Adrenal gland (tissue), 9 donors: ENCODE measurements at regions not wholly inside any gene's neighbourhood (a gene's known extent, or its start where the extent isn't known, plus 50 kb on each side); places are given as distances from the start of the nearest gene placed in this dataset.

Source experiments
- DNase-seq, 7 donors: peaks; one replicate each; pipeline ENCODE4 v3.0.0-alpha.2; 2019 to 2020
- H3K27ac ChIP-seq, 5 donors: fragments of 200-600 bp; sonication (generic) in 4 of 5; 1 replicate in 3 of 5; 2 replicates in 2 of 5; pipeline versions ENCODE4 v1.5.1 to v1.8.0; 2016 to 2020; ENCODE audit warnings: mild to moderate bottlenecking in 1 of 5
- H3K27me3 ChIP-seq: fragments of 200-600 bp; 2 replicates; pipeline ENCODE4 v1.8.0; 2021
- H3K36me3 ChIP-seq, 2 donors: fragments of 200-600 bp; replicated peaks in 1 of 2; 1 replicate in 1 of 2; 2 replicates in 1 of 2; pipeline versions ENCODE4 v1.5.1 to v1.8.0; 2018 to 2022
- H3K4me1 ChIP-seq, 2 donors: fragments of 200-600 bp; replicated peaks in 1 of 2; 1 replicate in 1 of 2; 2 replicates in 1 of 2; pipeline versions ENCODE4 v1.5.1 to v1.8.0; 2018 to 2021
- H3K4me3 ChIP-seq, 4 donors: fragments of 200-600 bp; sonication (generic) in 3 of 4; one replicate each; pipeline ENCODE4 v1.5.1; 2016 to 2018
- H3K9me3 ChIP-seq, 3 donors: fragments of 200-600 bp; sonication (generic) in 1 of 3; replicated peaks in 1 of 3; 1 replicate in 2 of 3; 2 replicates in 1 of 3; pipeline versions ENCODE4 v1.5.1 to v1.8.0; 2016 to 2021
- CTCF ChIP-seq, 6 experiments: fragments of 450-650 bp in 4 of 6; fragments of 200-600 bp in 2 of 6; sonication (generic) in 1 of 6; IDR thresholded peaks; 1 replicate in 5 of 6; 2 replicates in 1 of 6; pipeline versions ENCODE4 v1.5.1 to v1.8.0; 2016 to 2021; ENCODE audit warnings: antibody characterized with exemption in 6 of 6, mild to moderate bottlenecking in 2 of 6, moderate library complexity in 1 of 6
- POLR2A ChIP-seq, 2 donors: fragments of 450-650 bp; IDR thresholded peaks; one replicate each; pipeline ENCODE4 v1.6.1; 2017; ENCODE audit warnings: antibody characterized with exemption in 2 of 2, mild to moderate bottlenecking in 2 of 2, moderate library complexity in 1 of 2
- WGBS, 4 donors: extraction: QIAGEN DNeasy Blood & Tissue Kit in 2 of 4; methylation state at CpG; one replicate each; pipeline versions ENCODE4 v1.1.5 to v1.1.7; 2013 to 2017; 5-methylcytosine and 5-hydroxymethylcytosine counted together
- intact Hi-C, 2 donors: fragments of 100-400 bp; cut with DNase I; formaldehyde crosslinking; loops; one replicate each; pipeline versions ENCODE4 v1.14.1 to v1.15.0; 2022 to 2023
- donor health status: healthy with polysubstance abuse.
- donor health status: Bipolar disorder and iron deficiency.
- donor health status: DM: yes; HTN: yes; CAD: no.
- donor health status: DM: no; HTN: no; CAD: no.
- donor health status: DM: no; HTN: no; CAD: no.

GRCh38 chr16:74034200-74034599 is 262.4 kb upstream of the PSMD7 start:
- H3K27ac ChIP-seq = no peak overlapping the region
- H3K9me3 ChIP-seq = no peaks in the 10 kb centered on the region
- no peak overlapping the region for H3K4me3 ChIP-seq
- no peaks in the 10 kb centered on the region for H3K4me1 ChIP-seq
- TF ChIP-seq CTCF (IDR thresholded peaks at IDR 0.05) (no peak), POLR2A (IDR thresholded peaks at IDR 0.05) (no peak)
- DNase-seq = no peak
- no peaks in the 10 kb centered on the region for H3K36me3 ChIP-seq
- H3K27me3 ChIP-seq = no peaks in the 10 kb centered on the region
- 55 to 63% (median 58%) methylated on average over 9 of the region's 9 CpGs for WGBS, 4 donors
- intact Hi-C loops = no loop called here

GRCh38 chr16:74033441-74033995 is 263.1 kb upstream of the PSMD7 start:
- DNase-seq = no peak
- no peak for TF ChIP-seq CTCF (IDR thresholded peaks at IDR 0.05)
- TF ChIP-seq POLR2A (IDR thresholded peaks at IDR 0.05) = no peak
- intact Hi-C loops = no loop called here
- Histone ChIP-seq H3K27me3 (no peaks in the 10 kb centered on the region), H3K9me3 (no peaks in the 10 kb centered on the region), H3K4me3 (no peak overlapping the region), H3K4me1 (no peaks in the 10 kb centered on the region), H3K36me3 (no peaks in the 10 kb centered on the region), H3K27ac (no peak overlapping the region)
- WGBS, 4 donors = 63 to 69% (median 66%) methylated on average over 9 of the region's 9 CpGs

DNA sequence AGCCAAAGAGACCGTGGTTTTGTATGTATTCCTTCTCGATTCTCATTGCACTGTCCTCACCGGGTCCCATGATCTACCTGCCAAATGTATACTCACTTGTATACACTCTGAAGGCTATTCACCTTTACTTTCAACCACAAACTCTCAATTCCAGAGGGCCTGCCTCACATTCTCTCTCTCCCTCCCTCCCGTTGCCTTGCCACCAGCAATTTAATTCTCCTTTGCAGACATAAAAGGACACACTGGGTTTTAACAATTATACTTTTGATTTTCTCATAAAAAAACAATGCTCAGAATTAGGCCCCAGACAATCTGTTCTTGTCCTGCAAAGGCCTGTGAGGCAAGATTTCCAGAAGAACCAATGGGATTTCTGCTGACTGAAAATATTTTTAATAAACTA is 265.1 kb upstream of the PSMD7 start:
- TF ChIP-seq CTCF (IDR thresholded peaks at IDR 0.05) (no peak), POLR2A (IDR thresholded peaks at IDR 0.05) (no peak)
- DNase-seq = no peak
- intact Hi-C loops = no loop called here
- Histone ChIP-seq H3K27ac (no peak overlapping the region), H3K27me3 (no peaks in the 10 kb centered on the region), H3K9me3 (no peaks in the 10 kb centered on the region), H3K36me3 (no peaks in the 10 kb centered on the region), H3K4me3 (no peak overlapping the region), H3K4me1 (no peaks in the 10 kb centered on the region)
- 80 to 90% (median 86%) methylated on average over 4 of the region's 4 CpGs for WGBS, 4 donors

DNA sequence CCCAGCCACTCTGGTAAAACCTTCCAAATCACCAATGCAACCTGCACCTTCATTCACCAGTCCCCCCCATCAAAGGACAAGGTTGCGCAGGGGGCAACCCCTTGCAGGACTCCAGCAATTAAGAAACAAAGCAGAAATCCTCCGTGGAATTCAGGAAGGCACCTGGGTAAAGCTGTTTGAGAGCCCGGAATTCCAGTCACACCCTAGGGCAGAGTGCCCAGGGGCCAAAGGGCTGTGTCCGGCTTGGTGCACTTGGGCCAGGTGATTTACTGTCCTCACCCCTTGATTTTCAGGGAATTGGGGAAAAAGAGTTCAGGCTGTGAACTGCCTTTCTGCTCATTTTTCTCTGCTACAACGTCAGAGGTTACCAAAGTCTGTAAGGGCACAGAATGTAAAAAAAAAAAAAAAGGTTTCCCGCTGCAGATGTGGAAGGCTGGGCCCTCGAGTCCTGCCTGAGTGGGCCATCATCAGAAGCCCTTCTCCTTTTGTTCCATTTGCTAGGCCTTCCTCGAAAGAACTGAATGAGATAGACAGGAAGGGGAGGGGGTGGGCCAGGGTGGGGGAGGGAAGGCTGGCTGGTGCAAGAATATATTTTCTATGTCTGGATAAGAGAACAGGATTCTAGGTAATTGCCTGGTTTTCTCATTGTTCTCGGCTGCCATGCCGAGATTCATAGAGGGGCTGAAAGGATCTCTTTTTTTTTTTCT is 266.5 kb upstream of the PSMD7 start:
- no peaks in the 10 kb centered on the region for H3K4me1 ChIP-seq
- no peaks in the 10 kb centered on the region for H3K36me3 ChIP-seq
- WGBS, 4 donors = 56 to 72% (median 67%) methylated on average over 10 of the region's 10 CpGs
- no peaks in the 10 kb centered on the region for H3K9me3 ChIP-seq
- H3K27ac ChIP-seq = no peak overlapping the region
- no peak overlapping the region for H3K4me3 ChIP-seq
- DNase-seq = no peak
- intact Hi-C loops = no loop called here
- no peak for TF ChIP-seq CTCF (IDR thresholded peaks at IDR 0.05)
- TF ChIP-seq POLR2A (IDR thresholded peaks at IDR 0.05) = no peak
- H3K27me3 ChIP-seq = no peaks in the 10 kb centered on the region
